Large intestine (tissue), 3 donors: ENCODE measurements at regions not wholly inside any gene's neighbourhood (a gene's known extent, or its start where the extent isn't known, plus 50 kb on each side); places are given as distances from the start of the nearest gene placed in this dataset.

Experiments used
- DNase-seq, 2 donors: peaks; one replicate each; pipeline versions ENCODE4 v3.0.0 to v3.0.0-alpha.2; 2013
- H3K27ac ChIP-seq: one replicate; pipeline ENCODE4 v1.5.1; 2013; ENCODE audit warnings: low read length
- H3K27me3 ChIP-seq: 2 replicates; pipeline ENCODE4 v1.6.1; 2013; ENCODE audit warnings: low read length; ENCODE audit not compliant: control insufficient read depth, insufficient read depth
- H3K36me3 ChIP-seq: 2 replicates; pipeline ENCODE4 v1.6.1; 2013; ENCODE audit warnings: low read length; ENCODE audit not compliant: control insufficient read depth, insufficient read depth
- H3K4me1 ChIP-seq: one replicate; pipeline ENCODE4 v1.6.1; 2013; ENCODE audit warnings: low read length; ENCODE audit not compliant: control insufficient read depth, insufficient read depth
- H3K4me3 ChIP-seq: one replicate; pipeline ENCODE4 v1.5.1; 2013; ENCODE audit warnings: low read length
- H3K9me3 ChIP-seq: one replicate; pipeline ENCODE4 v1.6.1; 2013; ENCODE audit warnings: mild to moderate bottlenecking, low read depth, low read length, moderate library complexity; ENCODE audit not compliant: control insufficient read depth
- WGBS: methylation state at CpG from one replicate; pipeline ENCODE4 v1.1.5; 2013; ENCODE audit warnings: low lambda C conversion rate; ENCODE audit not compliant: insufficient coverage; 5-methylcytosine and 5-hydroxymethylcytosine counted together

- no CpG with 5 or more reads among the region's 3 CpGs for WGBS
- H3K27ac ChIP-seq = no peak overlapping the region
- no peaks in the 10 kb centered on the region for H3K36me3 ChIP-seq
- no peaks in the 10 kb centered on the region for H3K4me1 ChIP-seq
- DNase-seq = no peak
- H3K4me3 ChIP-seq = no peak overlapping the region
- H3K9me3 ChIP-seq = no peaks in the 10 kb centered on the region
- H3K27me3 ChIP-seq = no peaks in the 10 kb centered on the region
These were observed 104.0 kb downstream of the CYRIA start for GRCh38 chr2:16561676-16562075.

- 100% methylated on average over 1 of the region's 6 CpGs for WGBS
- DNase-seq = no peak
- H3K36me3 ChIP-seq = no peaks in the 10 kb centered on the region
- H3K4me1 ChIP-seq = no peaks in the 10 kb centered on the region
- H3K27ac ChIP-seq = no peak overlapping the region
- H3K4me3 ChIP-seq = no peak overlapping the region
- H3K27me3 ChIP-seq = no peaks in the 10 kb centered on the region
- H3K9me3 ChIP-seq = no peaks in the 10 kb centered on the region
These were observed 104.4 kb downstream of the CYRIA start for GRCh38 chr2:16561251-16561650.

- H3K27ac ChIP-seq = no peak overlapping the region
- WGBS = no CpG with 5 or more reads among the region's 7 CpGs
- no peaks in the 10 kb centered on the region for H3K4me1 ChIP-seq
- no peaks in the 10 kb centered on the region for H3K36me3 ChIP-seq
- no peak overlapping the region for H3K4me3 ChIP-seq
- DNase-seq = no peak
- H3K27me3 ChIP-seq = no peaks in the 10 kb centered on the region
- H3K9me3 ChIP-seq = no peaks in the 10 kb centered on the region
These were observed 106.2 kb downstream of the CYRIA start for GRCh38 chr2:16559278-16560067.

DNA sequence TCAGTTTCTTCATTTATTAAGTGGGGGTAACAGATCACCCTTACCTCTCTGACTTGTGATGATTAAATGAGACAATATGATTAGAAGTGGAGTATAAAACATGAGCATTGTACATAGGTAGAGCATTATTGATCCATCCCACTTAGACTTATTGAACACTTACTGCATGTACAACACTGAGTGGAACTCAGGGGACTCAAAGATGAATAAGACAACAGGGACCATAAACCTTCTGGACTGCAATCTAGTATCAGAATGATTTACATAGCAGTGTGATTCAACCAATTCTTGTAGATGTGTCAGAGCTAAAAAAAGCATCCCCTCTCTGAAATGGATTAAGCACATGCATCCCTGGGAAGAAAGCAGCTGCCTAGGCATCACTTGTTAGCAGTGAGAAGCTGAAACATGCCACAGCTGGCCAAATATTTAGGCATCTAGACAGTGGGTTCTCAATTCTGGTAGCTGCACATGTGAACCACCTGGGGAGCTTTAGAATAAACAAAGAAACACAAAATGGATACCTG, 111.5 kb downstream of the CYRIA start:
- Histone ChIP-seq H3K4me1 (no peaks in the 10 kb centered on the region), H3K36me3 (no peaks in the 10 kb centered on the region), H3K9me3 (no peaks in the 10 kb centered on the region), H3K27ac (no peak overlapping the region), H3K4me3 (no peak overlapping the region), H3K27me3 (no peaks in the 10 kb centered on the region)
- no peak for DNase-seq

DNA sequence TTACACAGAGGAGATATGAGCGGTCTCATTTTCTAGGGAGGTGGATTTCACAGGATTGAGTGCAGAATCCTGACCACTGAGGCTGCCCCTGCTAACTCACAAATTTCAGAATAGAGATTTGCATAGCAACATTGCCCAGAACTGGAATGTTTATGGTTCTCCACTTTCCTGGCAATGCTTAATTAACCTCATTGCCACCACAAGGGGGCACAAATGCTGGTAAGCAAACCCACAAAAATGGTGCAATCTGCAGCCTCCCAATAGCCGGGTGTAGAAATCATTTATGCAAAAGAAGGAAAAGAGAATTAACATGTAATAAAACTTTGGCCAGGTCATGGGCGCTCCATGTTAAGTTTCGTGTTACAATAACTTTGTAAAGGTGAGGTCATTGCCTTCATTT, 112.4 kb downstream of the CYRIA start:
- Histone ChIP-seq H3K27me3 (no peaks in the 10 kb centered on the region), H3K4me3 (no peak overlapping the region), H3K9me3 (no peaks in the 10 kb centered on the region), H3K4me1 (no peaks in the 10 kb centered on the region), H3K36me3 (no peaks in the 10 kb centered on the region), H3K27ac (no peak overlapping the region)
- 37% methylated on average over 2 of the region's 4 CpGs for WGBS
- DNase-seq = peak; percentile 2 to 16

- no peaks in the 10 kb centered on the region for H3K27me3 ChIP-seq
- 60% methylated on average over 1 of the region's 4 CpGs for WGBS
- H3K27ac ChIP-seq = no peak overlapping the region
- no peaks in the 10 kb centered on the region for H3K36me3 ChIP-seq
- no peaks in the 10 kb centered on the region for H3K9me3 ChIP-seq
- H3K4me1 ChIP-seq = no peaks in the 10 kb centered on the region
- H3K4me3 ChIP-seq = no peak overlapping the region
- DNase-seq = no peak
These were observed 113.4 kb downstream of the CYRIA start for GRCh38 chr2:16552202-16552601.

DNA sequence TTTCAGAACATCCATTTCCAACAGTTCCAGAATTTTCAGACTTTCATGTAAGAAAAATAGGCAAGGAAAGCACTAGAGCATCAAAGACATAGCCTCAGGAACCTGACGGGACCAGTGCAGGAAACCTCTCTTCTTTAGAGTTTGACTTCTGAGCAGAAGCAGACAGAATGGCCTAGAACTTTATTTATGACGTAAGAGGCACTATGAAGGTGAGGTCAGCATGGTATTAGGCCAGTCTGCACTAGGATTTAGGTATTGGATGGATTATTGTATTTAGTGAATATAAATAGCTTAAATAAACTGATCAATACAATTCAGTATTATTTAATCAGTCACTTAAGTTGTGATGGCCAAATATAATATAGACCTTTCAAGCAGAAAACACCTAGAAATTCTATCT, 117.6 kb downstream of the CYRIA start:
- Histone ChIP-seq H3K4me1 (no peaks in the 10 kb centered on the region), H3K36me3 (no peaks in the 10 kb centered on the region), H3K9me3 (no peaks in the 10 kb centered on the region), H3K27me3 (no peaks in the 10 kb centered on the region), H3K4me3 (no peak overlapping the region), H3K27ac (no peak overlapping the region)
- no peak for DNase-seq
- 100% methylated on average over 1 of the region's 2 CpGs for WGBS

DNA sequence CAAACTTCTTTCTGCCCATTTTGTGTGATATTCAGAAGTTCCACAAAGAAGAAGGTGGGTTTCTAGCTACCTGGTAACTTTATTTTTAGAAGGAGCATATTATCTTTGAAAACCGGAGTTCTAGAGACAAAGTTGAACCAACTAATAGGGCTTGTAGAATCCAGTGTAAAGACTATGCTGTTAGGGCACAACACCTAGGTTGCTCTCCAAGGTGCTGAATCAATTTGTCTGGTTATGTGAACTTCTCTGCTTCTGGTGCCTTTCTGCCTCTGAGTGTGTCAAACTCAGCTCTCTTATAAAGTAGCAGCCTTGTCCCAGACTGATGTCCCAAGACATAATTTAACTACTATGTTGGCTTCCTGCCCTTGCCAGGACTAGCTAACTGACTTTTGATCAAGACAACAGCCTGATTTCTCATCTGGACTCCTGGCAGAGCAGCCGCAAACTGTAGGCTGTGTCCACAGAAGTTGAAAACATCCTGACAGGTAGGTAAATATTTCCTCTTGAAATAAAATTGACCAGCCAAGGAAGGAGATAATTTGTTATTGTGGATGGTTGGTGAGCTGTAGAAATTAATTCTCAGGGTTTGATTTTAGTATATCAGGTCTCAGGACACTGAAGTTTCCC, 119.4 kb downstream of the CYRIA start:
- Histone ChIP-seq H3K9me3 (no peaks in the 10 kb centered on the region), H3K27ac (no peak overlapping the region), H3K27me3 (no peaks in the 10 kb centered on the region), H3K36me3 (no peaks in the 10 kb centered on the region), H3K4me3 (no peak overlapping the region), H3K4me1 (no peaks in the 10 kb centered on the region)
- whole genome bisulfite sequencing = no CpG with 5 or more reads among the region's 2 CpGs
- DNase-seq = peak; percentile 14 to 47

DNA sequence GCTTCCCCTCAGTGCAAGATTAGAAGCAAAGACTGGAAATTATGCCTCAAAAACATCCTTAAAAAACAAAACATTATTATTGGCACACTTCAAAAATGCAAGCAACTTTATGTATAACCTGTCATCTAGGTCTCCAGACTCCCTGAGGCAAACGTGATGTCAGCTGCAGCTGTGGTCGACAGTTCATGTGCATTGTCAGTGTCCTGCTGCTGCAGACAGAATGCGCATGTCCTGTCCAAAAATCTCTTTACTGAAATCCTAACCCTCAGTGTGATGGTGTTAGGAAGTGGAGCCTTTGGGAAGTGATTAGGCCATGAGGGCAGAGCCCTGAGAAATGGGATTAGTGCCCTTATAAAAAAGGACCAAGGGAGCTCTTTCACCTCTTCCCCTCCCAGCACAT, 126.9 kb downstream of the CYRIA start:
- no peaks in the 10 kb centered on the region for H3K9me3 ChIP-seq
- no peaks in the 10 kb centered on the region for H3K36me3 ChIP-seq
- no peak for DNase-seq
- no peak overlapping the region for H3K4me3 ChIP-seq
- H3K27ac ChIP-seq = no peak overlapping the region
- no CpG with 5 or more reads among the region's 3 CpGs for WGBS
- H3K27me3 ChIP-seq = peaks cover 4% of the 10 kb centered on the region
- H3K4me1 ChIP-seq = no peaks in the 10 kb centered on the region

GRCh38 chr2:16537347-16537746, 128.3 kb downstream of the CYRIA start:
- Histone ChIP-seq H3K36me3 (no peaks in the 10 kb centered on the region), H3K4me1 (no peaks in the 10 kb centered on the region), H3K27me3 (peaks cover 4% of the 10 kb centered on the region), H3K9me3 (no peaks in the 10 kb centered on the region), H3K27ac (no peak overlapping the region), H3K4me3 (no peak overlapping the region)
- WGBS = no CpG with 5 or more reads among the region's 5 CpGs
- DNase-seq = no peak

DNA sequence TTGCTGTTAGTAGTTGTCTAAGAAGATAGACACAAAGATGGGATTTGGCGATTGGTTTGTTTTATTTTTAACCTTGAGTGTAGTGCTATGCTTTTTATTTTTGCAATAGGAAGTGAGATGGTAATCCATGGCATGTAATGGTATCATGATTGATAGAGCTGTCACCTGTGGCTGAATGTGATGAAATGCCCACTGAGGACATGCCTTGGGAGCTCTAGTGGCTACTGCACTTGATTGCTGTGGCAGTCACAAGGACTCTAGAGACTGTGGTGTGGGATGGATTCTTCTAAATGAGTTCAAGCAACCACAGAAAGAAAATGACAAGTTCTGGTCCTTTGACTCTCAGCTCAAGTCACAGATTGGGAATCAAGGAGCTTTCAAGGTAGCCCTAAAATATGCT, 139.4 kb downstream of the CYRIA start:
- H3K4me1 ChIP-seq = no peaks in the 10 kb centered on the region
- no peak overlapping the region for H3K4me3 ChIP-seq
- no peaks in the 10 kb centered on the region for H3K36me3 ChIP-seq
- no peaks in the 10 kb centered on the region for H3K9me3 ChIP-seq
- peaks cover 2% of the 10 kb centered on the region for H3K27me3 ChIP-seq
- no peak for DNase-seq
- no peak overlapping the region for H3K27ac ChIP-seq
- no CpG with 5 or more reads among the region's 1 CpG for WGBS
